SK-N-SH (cell line): ENCODE measurements at regions not wholly inside any gene's neighbourhood (a gene's known extent, or its start where the extent isn't known, plus 50 kb on each side); places are given as distances from the start of the nearest gene placed in this dataset.

Experiments
- CTCF ChIP-seq: fragments of 200-600 bp; sonication (generic); IDR thresholded peaks from 2 replicates; pipeline ENCODE4 v1.6.1; 2017; ENCODE audit warnings: antibody characterized with exemption, mild to moderate bottlenecking, moderate library complexity
- EP300 ChIP-seq, 2 experiments: IDR thresholded peaks; 2 replicates each; pipeline versions ENCODE4 v1.4.0 to v1.6.1; 2012; ENCODE audit warnings: borderline replicate concordance in 1 of 2, low read depth in 1 of 2, low read length in 1 of 2
- FOXJ3 ChIP-seq: sonication (generic); formaldehyde crosslinking; IDR thresholded peaks from 2 replicates; pipeline ENCODE4 v1.5.1; 2020; ENCODE audit warnings: mild to moderate bottlenecking, missing genetic modification reagents
- RAD21 ChIP-seq: IDR thresholded peaks from 2 replicates; pipeline ENCODE4 v1.6.1; 2012; ENCODE audit warnings: mild to moderate bottlenecking, low read length
- RCOR1 ChIP-seq: fragments of 150-350 bp; IDR thresholded peaks from 2 replicates; pipeline ENCODE4 v1.6.1; 2017; ENCODE audit warnings: antibody characterized with exemption, low read length
- REST ChIP-seq: IDR thresholded peaks from 2 replicates; pipeline ENCODE4 v1.6.1; 2012; ENCODE audit warnings: mild to moderate bottlenecking, low read depth, low read length, moderate library complexity
- TAF1 ChIP-seq: IDR thresholded peaks from 2 replicates; pipeline ENCODE4 v1.6.1; 2012; ENCODE audit warnings: low read depth, mild to moderate bottlenecking, low read length, moderate library complexity, borderline replicate concordance
- TCF12 ChIP-seq: IDR thresholded peaks from 2 replicates; pipeline ENCODE4 v1.4.0; 2012
- ZBTB33 ChIP-seq: IDR thresholded peaks from 2 replicates; pipeline ENCODE4 v1.4.0; 2012; ENCODE audit warnings: low read depth, borderline replicate concordance

GRCh38 chr5:153224651-153225050 lies 265.8 kb upstream of the GRIA1 start:
- TF ChIP-seq RAD21 (no peak), REST (no peak), TAF1 (no peak), CTCF (no peak), ZBTB33 (no peak), TCF12 (no peak), EP300 (IDR thresholded peaks at IDR 0.05; ENCODE audit: borderline replicate concordance in 1 of 2, low read depth in 1 of 2, low read length in 1 of 2) (no peak), FOXJ3 (CRISPR knock-in tag) (no peak), RCOR1 (no peak)
